Natural killer cell (primary cell): ENCODE measurements at regions not wholly inside any gene's neighbourhood (a gene's known extent, or its start where the extent isn't known, plus 50 kb on each side); places are given as distances from the start of the nearest gene placed in this dataset.

ENCODE experiments used
- ATAC-seq, 3 donors: fragments of 150-1000 bp in 2 of 3; fragments of 200-7000 bp in 1 of 3; cut with Tn5 transposase; 1 replicate in 1 of 3; 2 replicates in 2 of 3; pipeline ENCODE4 v1.10.0; 2021; ENCODE audit warnings: mild to moderate bottlenecking in 2 of 3, moderate library complexity in 2 of 3
- DNase-seq, 2 donors: peaks; one replicate each; pipeline versions ENCODE4 v3.0.0 to v3.0.0-alpha.2; 2013 to 2021; ENCODE audit warnings: mixed read lengths in 1 of 2
- H3K27ac ChIP-seq: one replicate; pipeline ENCODE4 v1.5.1; 2013; ENCODE audit warnings: mild to moderate bottlenecking, low read length
- H3K27me3 ChIP-seq: one replicate; pipeline ENCODE4 v1.6.1; 2013; ENCODE audit warnings: low read length; ENCODE audit not compliant: control insufficient read depth, insufficient read depth
- H3K36me3 ChIP-seq: one replicate; pipeline ENCODE4 v1.6.1; 2013; ENCODE audit warnings: low read length; ENCODE audit not compliant: control insufficient read depth, insufficient read depth
- H3K4me1 ChIP-seq: one replicate; pipeline ENCODE4 v1.6.1; 2013; ENCODE audit warnings: low read length; ENCODE audit not compliant: control insufficient read depth, insufficient read depth
- H3K4me3 ChIP-seq: one replicate; pipeline ENCODE4 v1.5.1; 2013; ENCODE audit warnings: low read length
- H3K9me3 ChIP-seq: one replicate; pipeline ENCODE4 v1.6.1; 2013; ENCODE audit warnings: low read length; ENCODE audit not compliant: control insufficient read depth, insufficient read depth
- H3K27ac Mint-ChIP-seq, 2 donors: one replicate each; pipeline ENCODE4 v1.8.0; 2022; ENCODE audit warnings: mild to moderate bottlenecking in 2 of 2, mixed read lengths in 2 of 2, moderate library complexity in 1 of 2
- H3K27me3 Mint-ChIP-seq, 2 donors: one replicate each; pipeline ENCODE4 v1.8.0; 2022; ENCODE audit warnings: low read depth in 2 of 2, mixed read lengths in 2 of 2
- H3K36me3 Mint-ChIP-seq: one replicate; pipeline ENCODE4 v1.8.0; 2022; ENCODE audit warnings: mixed read lengths
- H3K4me1 Mint-ChIP-seq, 2 donors: one replicate each; pipeline ENCODE4 v1.8.0; 2022; ENCODE audit warnings: mixed read lengths in 2 of 2
- H3K4me3 Mint-ChIP-seq: one replicate; pipeline ENCODE4 v1.8.0; 2022; ENCODE audit warnings: mild to moderate bottlenecking, moderate library complexity, mixed read lengths
- H3K9me3 Mint-ChIP-seq, 2 donors: one replicate each; pipeline ENCODE4 v1.8.0; 2022; ENCODE audit warnings: mixed read lengths in 2 of 2
- WGBS: methylation state at CpG from one replicate; pipeline ENCODE4 v1.1.7; 2013; ENCODE audit warnings: missing lambda C conversion rate; ENCODE audit not compliant: insufficient coverage; 5-methylcytosine and 5-hydroxymethylcytosine counted together
- intact Hi-C: fragments of 100-400 bp; cut with micrococcal nuclease; formaldehyde crosslinking; loops from one replicate; pipeline ENCODE4 v1.14.2; 2022
- TF ChIP-seq, protein P1 (sequence below): fragments of 200-600 bp; IDR thresholded peaks from one replicate; pipeline ENCODE4 v1.8.0; 2022; ENCODE audit warnings: antibody characterized with exemption

DNA sequence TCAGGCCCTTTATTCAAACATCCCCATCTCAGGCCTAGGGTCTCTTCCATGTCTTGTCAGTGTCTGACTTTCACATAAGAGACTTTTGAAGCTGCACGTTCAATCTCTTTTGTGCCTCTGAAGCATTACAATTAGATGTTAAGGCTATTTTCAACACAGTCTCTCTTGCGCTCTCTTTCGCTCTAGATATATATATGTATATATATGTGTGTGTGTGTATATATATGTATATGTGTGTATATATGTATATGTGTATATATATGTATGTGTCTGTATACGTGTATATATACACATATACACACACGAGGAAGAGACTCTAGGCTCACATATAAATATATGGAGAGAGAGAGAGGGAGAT is 162.5 kb upstream of the RNPC3 start:
- Histone ChIP-seq H3K27ac (no peak overlapping the region), H3K27me3 (no peaks in the 10 kb centered on the region), H3K36me3 (no peaks in the 10 kb centered on the region), H3K4me3 (no peak overlapping the region), H3K9me3 (no peaks in the 10 kb centered on the region), H3K4me1 (no peaks in the 10 kb centered on the region)
- TF ChIP-seq, protein P1, sequence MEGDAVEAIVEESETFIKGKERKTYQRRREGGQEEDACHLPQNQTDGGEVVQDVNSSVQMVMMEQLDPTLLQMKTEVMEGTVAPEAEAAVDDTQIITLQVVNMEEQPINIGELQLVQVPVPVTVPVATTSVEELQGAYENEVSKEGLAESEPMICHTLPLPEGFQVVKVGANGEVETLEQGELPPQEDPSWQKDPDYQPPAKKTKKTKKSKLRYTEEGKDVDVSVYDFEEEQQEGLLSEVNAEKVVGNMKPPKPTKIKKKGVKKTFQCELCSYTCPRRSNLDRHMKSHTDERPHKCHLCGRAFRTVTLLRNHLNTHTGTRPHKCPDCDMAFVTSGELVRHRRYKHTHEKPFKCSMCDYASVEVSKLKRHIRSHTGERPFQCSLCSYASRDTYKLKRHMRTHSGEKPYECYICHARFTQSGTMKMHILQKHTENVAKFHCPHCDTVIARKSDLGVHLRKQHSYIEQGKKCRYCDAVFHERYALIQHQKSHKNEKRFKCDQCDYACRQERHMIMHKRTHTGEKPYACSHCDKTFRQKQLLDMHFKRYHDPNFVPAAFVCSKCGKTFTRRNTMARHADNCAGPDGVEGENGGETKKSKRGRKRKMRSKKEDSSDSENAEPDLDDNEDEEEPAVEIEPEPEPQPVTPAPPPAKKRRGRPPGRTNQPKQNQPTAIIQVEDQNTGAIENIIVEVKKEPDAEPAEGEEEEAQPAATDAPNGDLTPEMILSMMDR: no peak
- WGBS: 100% methylated on average over 1 of the region's 5 CpGs
- ATAC-seq: no peak
- H3K27ac Mint-ChIP-seq: no peak overlapping the region
- H3K9me3 Mint-ChIP-seq: peaks cover 0 to 7% of the 10 kb centered on the region in 2 donors
- H3K4me3 Mint-ChIP-seq: no peak overlapping the region
- no peaks in the 10 kb centered on the region for H3K27me3 Mint-ChIP-seq
- no peak for DNase-seq
- no peaks in the 10 kb centered on the region for H3K36me3 Mint-ChIP-seq
- intact Hi-C loops: no loop called here
- H3K4me1 Mint-ChIP-seq: no peaks in the 10 kb centered on the region

GRCh38 chr1:103362348-103363007 is 163.0 kb upstream of the RNPC3 start:
- Histone ChIP-seq H3K9me3 (no peaks in the 10 kb centered on the region), H3K4me1 (no peaks in the 10 kb centered on the region), H3K36me3 (no peaks in the 10 kb centered on the region), H3K27ac (no peak overlapping the region), H3K4me3 (no peak overlapping the region), H3K27me3 (no peaks in the 10 kb centered on the region)
- peaks cover 3 to 10% of the 10 kb centered on the region in 2 donors for H3K9me3 Mint-ChIP-seq
- intact Hi-C loops: no loop called here
- no peak for DNase-seq
- H3K4me3 Mint-ChIP-seq: no peak overlapping the region
- no peak for ATAC-seq
- H3K36me3 Mint-ChIP-seq: no peaks in the 10 kb centered on the region
- H3K27me3 Mint-ChIP-seq: no peaks in the 10 kb centered on the region
- no peaks in the 10 kb centered on the region for H3K4me1 Mint-ChIP-seq
- 94% methylated on average over 3 of the region's 4 CpGs for WGBS
- TF ChIP-seq, protein P1: no peak
- H3K27ac Mint-ChIP-seq: no peak overlapping the region

- Histone ChIP-seq H3K36me3 (no peaks in the 10 kb centered on the region), H3K27me3 (no peaks in the 10 kb centered on the region), H3K9me3 (no peaks in the 10 kb centered on the region), H3K4me3 (no peak overlapping the region), H3K4me1 (no peaks in the 10 kb centered on the region), H3K27ac (no peak overlapping the region)
- Mint-ChIP-seq H3K4me1 (no peaks in the 10 kb centered on the region), H3K27ac (no peak overlapping the region), H3K4me3 (no peak overlapping the region), H3K36me3 (peaks cover 3% of the 10 kb centered on the region), H3K9me3 (peaks cover 10 to 24% of the 10 kb centered on the region in 2 donors), H3K27me3 (no peaks in the 10 kb centered on the region)
- WGBS: no CpG with 5 or more reads among the region's 1 CpG
- intact Hi-C loops: no loop called here
- ATAC-seq (no peak), DNase-seq (no peak)
- TF ChIP-seq, protein P1: no peak
These were observed 172.1 kb upstream of the RNPC3 start for GRCh38 chr1:103353391-103353790.

GRCh38 chr1:103348136-103348535 is 177.4 kb upstream of the RNPC3 start:
- DNase-seq: no peak
- Histone ChIP-seq H3K27me3 (no peaks in the 10 kb centered on the region), H3K4me1 (no peaks in the 10 kb centered on the region), H3K36me3 (no peaks in the 10 kb centered on the region), H3K4me3 (no peak overlapping the region), H3K9me3 (no peaks in the 10 kb centered on the region), H3K27ac (no peak overlapping the region)
- H3K27me3 Mint-ChIP-seq: no peaks in the 10 kb centered on the region
- intact Hi-C loops: no loop called here
- H3K36me3 Mint-ChIP-seq: peaks cover 6% of the 10 kb centered on the region
- H3K4me3 Mint-ChIP-seq: no peak overlapping the region
- H3K9me3 Mint-ChIP-seq: peaks cover 7 to 18% of the 10 kb centered on the region in 2 donors
- ATAC-seq: no peak
- no peaks in the 10 kb centered on the region for H3K4me1 Mint-ChIP-seq
- TF ChIP-seq, protein P1: no peak
- no CpG with 5 or more reads among the region's 1 CpG for WGBS
- H3K27ac Mint-ChIP-seq: no peak overlapping the region
